Stimulated activated CD8-positive, alpha-beta memory T cell treated with anti-CD3 and anti-CD28 coated beads, Interleukin-2, amount 100 ng/mL, for 48 hours (primary cell): ENCODE measurements at regions not wholly inside any gene's neighbourhood (a gene's known extent, or its start where the extent isn't known, plus 50 kb on each side); places are given as distances from the start of the nearest gene placed in this dataset.

Experiments
- DNase-seq, 2 donors: peaks; one replicate each; pipeline ENCODE4 v3.0.0-alpha.2; 2020; ENCODE audit warnings: low read depth in 2 of 2

DNA sequence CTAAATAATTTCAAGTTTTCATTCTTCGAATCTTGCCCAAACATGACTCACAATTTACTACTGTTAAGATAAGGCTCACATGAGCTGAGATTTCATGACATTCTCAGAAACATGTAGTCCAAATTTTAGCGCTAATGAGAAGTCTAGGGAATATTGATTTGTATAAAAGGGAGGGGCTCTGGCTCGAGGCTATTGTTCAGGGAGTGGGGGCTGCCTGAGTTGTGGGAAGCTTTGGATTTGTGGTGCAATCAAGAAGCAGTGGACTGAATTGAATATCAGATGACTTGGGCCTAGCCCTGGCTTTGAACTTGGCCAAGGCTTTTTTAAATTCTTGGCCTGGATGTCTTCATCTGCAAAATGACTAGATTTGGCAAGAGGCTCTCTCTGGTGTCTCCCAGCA is 674.9 kb upstream of the FANCL start:
- DNase-seq: no peak

DNA sequence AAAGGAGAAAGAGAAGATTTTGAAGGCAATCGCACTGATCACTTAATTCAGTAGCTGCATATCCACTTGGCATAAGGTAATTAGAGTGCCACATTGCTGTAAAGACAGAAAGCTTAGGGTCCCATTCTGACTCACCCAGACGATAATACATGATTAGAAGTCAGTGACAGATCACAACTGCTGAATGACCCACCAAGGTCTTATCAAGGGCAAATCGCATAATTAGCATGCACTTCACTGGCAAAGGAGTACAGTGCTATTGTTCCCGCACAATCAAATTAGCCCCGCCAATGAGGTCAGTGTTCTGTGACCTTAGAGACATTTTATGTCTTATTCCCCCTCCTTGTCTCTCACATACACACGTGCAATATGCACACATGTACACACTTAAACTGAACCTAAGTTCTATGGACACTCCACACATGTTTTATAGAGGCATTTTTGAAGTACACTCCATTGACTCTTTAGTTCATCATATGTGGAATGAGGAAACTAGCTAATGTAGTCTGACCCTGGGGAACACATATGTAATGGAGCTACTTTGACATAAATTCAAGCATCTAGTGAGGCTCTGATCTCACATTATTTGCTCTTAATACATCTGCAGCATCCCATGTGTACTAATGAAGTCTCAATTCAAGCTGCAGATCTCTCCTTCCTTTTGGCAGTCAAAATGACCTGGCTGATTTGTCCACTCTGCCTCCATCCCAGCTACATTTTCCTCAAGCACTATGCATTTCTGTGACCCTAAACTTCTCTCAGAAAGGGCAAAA is 673.8 kb upstream of the FANCL start:
- no peak for DNase-seq

DNA sequence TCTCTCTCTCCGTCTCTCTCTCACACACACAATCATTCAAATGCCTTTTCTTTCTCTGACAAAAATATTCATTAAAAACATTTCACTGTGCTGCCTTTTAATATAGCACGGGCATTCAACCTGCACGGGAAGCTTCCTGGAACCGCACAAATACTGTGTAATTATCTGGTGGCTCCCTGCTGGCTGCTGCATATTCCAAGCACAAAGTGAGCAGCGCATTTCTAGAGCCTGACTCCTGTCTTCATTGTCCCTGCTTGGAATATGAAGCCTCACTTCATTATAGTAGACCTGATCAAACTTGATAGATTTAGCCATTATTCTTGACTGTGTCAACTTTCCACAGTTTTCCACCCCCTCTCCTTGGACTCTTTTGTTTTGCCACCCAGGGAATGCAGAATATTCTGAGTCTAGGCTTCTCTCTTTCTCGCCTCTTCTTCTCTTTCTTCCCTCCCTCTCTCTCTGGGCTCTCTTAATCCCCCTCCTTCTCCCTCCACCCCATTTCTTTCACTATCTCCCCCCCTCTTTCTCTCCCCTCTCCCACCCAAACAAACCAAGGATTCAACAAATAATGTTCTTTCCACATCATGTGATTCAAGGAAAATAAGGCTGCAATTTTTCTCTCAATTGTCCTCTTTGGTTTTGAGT is 672.1 kb upstream of the FANCL start:
- DNase-seq: no peak

DNA sequence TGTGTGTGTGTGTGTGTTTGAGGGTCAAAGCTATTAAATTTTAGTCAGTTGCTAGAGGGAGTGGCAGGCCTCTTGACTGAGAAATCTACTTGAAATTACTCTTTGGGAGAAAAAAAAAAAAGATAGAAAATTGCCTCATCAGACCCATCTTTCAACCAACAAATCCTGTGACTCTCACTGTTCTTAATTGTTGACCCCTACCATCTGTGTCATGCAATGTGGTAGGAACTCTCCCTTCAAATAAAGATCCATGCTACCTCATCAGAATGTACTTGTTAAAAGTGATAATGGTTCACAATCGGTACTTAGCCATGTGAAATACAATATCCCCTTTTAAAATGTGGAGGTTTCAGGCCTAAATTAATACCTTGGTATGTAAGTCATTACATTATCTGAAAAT is 670.8 kb upstream of the FANCL start:
- no peak for DNase-seq

DNA sequence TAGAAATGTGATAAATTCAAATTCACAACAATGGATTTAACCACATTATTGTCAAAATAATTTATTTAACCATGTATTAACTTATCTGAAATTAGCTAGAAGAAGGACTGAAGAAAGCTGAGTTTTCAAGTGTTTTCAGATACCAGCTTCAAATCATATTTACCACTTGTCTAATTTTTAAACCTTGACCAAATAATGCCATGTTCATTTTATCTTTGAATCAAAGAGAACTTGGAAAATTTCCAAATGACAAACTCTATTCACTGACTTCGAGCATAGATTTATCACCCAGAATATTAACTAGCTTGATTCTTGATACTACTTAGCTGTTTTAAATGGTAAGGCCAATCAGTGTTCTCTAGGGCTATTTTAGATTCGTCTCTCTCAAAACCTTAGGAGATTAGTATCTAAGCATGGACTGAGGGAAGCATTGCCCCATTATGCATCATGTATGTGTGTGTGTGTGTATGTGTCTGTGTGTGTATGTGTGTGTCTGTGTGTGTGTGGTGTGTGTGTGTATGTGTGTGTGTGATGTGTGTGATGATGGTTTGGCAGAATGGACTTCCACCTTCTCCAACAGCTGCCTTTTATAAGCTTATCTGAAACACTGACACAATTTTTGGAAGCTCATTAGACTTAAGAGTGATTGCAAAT is 667.5 kb upstream of the FANCL start:
- no peak for DNase-seq

DNA sequence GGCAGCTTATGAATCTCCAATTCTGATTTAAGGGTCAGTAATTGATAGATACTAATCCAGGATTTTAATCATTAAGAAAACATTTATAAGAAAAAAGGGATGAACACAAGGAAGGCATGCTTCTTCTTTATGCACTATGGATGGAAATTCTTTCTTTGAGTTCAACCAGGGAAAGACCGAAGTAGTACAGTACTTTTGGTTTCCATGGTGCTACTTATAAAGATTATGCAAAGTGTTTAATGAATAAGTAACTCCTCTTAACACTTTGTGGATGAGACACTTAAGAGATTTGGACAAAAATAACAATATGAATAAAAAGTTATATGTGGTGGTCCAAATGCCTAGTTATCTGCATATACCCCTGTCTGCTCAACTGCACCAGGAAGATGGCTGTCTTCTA is 666.5 kb upstream of the FANCL start:
- DNase-seq: no peak

DNA sequence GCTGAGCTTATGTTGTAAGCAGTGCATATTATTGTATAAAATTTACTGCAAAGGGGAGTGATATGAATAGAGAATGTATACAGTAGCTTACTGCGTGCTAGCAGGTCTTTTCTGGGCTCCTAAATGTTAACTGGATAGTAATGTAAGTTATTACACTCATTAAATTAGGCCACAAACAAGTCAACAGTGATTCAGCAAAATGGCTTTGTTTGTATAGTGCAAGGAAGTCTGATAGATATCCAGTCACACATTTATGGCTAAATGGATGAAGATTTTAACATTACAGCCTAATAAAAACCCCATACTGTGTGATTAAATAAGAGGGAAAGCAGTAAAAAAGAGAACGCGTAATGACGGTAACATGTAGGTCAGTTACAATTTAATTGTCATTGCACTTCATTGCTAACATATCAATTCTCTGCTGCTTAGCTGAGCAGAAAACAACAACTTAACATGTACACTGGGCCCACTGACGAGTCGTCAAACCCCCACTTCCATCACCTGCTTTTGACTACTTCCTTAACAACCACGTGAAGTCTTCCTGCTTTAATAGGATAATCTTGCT is 665.0 kb upstream of the FANCL start:
- DNase-seq: no peak

DNA sequence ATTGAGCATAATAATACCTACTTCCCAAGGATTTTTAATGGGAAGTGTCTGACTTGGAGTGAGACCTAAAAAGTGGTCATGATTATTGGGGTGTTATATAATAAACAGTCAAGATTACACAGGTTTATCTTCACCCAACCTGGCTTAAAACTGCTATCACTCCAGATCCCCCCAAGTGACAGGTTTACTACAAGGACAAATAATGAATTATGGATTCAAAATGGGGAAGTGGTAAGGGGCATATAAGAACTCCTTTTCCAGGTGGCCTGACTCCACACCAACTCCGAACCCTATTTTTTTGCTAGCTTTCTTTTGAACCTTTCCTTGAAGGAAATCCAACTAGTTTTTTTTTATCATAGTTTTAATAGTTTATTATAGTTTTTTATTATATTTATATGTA is 663.0 kb upstream of the FANCL start:
- DNase-seq: no peak

DNA sequence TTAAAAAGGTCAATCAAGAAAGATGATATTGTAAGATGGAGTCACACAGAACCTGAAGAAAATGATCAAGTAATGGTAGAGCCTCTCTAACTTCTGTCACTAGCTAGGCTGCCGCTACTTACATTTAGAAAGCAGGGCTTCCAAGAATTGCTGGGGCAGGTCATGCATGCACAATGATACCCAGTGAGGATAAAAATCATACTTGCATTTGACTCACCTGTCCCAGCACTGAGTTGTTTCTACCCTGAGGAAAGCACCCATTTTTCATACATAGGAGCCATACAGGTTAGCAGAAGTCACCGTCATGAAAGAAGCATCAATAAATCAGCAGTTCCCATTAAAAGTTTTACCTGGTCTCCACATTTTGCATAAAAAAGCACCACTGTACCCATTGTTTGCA is 662.3 kb upstream of the FANCL start:
- DNase-seq: no peak

DNA sequence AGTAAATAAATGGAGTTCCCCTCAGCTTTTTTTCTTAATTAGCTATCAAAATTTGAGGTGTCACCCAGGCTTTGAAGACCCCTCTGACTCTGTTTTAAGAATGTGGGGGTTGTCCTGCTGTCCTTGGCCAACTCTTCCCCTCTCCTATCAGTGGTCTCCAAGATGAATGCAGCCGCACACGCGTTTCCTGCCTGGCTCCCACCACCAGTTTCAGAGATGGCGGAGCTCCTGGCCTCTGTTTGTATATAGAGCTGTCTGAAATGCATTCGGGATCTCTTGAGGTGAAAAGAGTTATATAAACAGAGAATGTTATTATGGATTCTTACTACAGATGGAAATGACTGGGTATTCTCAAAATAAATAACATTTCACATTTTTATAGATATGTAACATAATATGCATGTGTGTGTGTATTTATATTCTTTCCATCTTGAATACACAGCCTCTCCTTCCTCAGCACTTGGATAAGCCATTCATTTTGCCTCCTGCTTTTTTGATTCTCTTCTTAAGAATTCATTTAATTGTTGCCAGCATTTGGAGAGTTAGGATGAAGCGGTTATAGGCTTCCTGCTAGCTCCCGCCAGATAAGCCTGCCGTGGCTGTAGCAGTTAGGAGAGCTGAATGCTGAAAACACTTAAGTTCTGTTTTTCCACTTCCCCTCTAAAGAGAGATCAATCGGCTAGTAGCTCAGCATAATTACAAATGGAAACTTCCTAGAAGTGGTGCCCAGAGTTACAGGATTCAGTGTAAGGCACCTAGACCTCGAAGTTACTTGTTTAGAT is 659.3 kb upstream of the FANCL start:
- DNase-seq: no peak

DNA sequence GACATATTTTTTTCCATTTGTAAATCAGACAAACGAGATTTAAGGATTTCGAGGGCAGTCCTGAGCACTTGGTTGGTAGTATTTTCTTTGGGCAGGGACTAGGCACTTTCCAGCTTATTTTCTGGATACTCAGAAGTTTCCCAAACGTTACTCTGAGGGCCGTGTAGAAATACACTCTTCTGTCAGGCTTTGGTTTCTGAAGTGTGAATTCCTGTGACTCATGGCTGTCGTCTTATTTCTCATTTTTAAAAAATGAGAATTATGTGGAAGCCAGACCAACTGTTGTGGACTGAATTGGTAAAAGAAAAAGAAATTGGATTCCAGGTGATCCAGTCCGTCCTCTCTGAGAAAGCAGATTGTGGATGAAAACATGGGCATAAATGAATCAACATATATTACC is 658.6 kb upstream of the FANCL start:
- DNase-seq: no peak

DNA sequence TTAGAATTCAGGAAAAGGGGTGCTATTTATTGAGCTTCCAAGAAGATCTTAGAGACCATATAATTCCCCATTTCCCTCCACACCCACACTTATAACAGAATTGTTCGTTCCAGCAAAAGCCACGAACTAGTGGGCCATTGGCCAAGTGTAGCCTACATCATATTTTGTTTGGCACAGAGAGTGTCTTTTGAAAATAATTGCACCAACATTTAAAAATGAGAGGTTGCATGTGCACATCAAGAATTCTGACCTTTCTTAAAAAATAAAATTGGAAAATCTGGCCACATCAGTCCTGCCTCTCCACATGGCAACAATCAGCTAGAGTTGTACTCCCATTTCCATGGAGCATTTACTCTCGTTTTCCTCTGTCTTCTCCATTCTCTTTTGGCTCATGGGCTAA is 655.5 kb upstream of the FANCL start:
- DNase-seq: no peak

DNA sequence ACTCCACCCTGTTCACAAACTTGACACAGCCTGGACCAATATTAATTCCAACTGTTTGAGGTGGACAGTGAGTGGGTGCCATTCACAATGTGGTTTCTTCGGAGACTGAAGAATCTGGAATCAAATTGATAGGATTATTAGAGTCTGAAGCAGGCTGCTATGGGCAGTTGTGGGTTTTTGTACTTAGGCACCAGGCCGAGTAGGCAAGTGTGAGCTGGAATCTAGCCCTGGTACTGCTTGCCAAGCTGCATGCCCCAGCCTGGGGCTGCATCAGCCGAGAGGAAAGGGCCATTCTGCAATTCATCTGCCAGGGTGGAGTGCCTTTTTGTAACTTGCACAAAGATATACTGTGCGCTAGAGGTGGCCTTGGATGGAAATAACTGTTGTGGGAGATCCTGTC is 654.7 kb upstream of the FANCL start:
- no peak for DNase-seq

DNA sequence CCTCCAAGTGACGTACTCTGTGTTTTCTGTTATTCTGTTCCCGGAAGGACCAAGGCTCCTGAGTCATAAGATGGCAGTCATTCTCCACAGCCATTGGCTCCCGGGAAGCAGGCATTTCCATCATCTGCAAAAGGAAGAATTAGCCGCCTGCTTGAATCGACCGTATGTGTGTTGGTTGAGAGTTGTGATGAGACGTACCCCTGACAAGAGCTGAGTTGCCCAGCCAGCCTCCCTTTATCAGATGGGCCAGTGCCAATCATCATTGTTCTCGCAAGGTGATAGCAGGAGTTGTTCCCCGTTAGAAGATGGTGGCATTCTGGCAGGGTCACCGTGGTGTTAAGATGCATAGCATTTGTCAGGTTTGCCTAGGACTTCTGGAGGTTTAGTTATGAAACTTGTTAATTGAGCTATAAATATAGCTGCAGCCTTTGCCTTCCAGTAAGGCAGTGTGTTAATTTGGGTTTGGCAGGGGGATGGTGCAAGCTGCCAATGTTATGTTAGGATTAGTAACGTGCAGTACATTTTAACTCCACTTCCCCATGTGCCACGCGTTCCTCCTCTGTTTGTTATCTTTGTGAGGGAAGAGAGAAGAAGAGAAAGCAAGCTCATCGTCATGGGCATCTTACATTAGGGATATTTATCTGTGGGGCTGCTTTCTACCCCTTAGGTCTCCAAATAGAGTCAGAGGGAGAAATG is 652.7 kb upstream of the FANCL start:
- no peak for DNase-seq

DNA sequence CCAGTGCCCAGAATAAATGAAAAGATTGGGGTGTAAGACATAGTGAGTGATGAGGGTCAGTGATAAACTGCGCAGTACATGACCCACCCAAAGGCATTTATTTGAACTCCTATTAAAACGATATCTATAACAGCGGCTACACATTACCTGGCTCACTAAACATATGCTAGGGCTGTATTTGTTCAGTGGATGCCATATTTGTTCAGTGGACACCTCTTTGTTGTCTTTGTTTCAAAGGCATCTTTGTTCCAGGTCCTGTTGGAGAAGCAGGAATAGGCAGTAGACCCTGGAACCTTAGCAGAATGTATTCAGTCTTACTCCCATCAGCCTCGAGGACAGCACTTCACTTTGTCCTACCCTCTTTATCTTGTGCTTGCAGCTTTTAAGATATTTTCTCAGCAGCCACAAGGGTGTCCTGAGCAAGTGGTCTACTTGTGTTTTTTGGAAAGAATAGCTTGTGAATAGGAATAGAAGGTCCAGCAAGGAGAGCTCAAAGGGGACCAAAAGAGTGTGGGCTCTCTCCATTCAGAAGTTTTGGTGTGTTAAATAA is 650.8 kb upstream of the FANCL start:
- DNase-seq: no peak

DNA sequence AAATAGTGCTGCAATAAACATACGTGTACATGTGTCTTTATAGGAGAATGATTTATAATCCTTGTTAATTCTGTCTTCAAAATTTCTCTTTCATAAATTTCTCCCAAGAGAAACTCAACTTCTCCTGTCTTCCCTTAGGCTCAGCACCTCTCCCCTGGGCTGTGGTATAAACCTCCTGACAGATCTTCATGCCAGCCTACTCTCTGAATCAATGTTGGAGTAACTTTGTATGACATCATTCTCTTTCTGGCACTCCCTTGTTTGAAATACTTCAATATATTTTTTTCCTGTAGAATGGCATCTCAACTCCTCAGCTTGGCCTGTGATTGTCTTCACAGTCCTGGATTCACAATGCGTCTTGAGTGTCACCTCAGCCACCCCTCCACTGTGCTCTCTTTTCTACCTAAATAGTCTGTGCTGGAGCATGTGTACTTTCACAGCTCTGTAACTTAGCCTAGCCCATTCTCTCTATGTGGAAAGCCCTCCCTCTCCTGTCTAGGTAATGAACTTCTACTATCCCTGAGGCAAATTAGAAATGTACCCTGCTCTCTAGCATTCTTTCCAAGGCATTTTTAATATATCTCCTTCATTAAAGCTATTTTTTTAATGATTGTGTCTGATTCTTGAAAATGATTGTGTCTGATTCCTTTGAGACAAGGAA is 649.9 kb upstream of the FANCL start:
- no peak for DNase-seq

DNA sequence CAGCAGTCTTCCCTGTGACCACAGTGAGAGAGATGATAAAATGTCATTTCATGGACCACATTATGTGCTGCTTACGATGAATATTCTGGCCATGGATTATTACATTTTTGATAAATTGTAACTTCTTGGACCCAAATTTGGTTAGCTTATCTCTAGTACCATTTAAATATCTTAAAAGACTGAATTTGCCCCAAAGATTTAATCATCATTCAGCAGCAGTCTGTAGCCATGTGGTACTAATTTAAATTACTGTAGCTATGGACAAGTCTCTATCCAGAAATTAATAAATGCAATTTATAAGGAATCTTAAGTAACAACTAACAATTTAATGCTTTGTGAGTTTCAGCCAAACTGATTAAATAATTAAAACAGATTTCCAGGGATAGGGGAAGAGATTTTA is 644.9 kb upstream of the FANCL start:
- DNase-seq: no peak

DNA sequence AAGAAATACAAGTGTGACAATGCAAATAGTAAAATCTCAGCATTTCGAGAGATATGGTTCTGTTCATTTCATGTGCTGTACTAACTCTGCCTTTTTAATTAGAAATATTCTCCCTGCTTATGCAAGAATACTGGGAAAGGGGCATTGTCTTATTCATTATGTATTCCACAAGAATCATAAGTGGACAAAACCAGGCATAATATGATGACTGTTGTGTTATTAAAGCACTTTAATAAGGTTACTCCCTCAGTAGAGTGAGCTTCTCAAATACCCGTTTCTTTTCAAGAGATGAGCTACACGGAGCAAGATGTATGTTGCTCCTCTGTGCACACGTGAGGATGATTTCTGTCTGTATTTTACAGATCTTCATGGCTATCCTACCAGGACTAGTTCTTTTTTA is 638.7 kb upstream of the FANCL start:
- DNase-seq: no peak

DNA sequence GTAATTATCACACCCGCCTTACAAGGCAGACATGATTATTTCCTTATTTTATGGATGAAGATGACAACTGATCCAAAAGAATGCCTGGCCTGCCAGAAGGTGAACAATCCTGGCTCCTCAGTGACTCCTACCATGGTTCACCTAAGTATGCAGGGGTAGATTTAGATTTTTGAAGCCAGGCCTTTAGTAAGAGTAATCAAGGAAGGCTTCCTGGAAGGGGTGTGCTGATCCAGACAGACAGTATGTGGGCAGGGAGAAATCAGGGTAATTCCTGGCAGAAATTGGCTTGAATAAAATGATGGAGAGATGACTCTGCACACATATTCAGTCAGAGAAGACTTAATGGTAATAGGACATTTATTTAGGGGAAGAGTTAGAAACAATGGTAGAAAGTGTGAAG is 637.7 kb upstream of the FANCL start:
- no peak for DNase-seq

DNA sequence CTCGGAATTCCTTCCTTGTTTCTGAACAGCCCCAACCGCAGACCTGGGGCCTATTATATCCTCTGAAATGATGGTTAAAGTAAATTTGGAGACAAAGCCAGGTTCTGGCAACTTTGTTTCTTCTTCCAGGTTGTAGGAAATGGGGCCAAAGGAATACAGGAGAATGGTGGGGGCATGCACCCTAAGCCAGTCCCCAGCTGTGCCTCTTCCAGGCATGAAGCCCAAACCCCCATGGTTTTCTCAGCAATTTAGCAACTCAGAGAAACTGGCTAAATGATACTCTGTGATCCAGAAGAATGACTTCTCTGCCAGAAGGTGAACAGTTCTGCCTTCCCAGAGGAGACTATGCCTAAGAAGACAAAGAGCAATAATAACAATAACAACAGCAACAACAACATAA is 635.0 kb upstream of the FANCL start:
- no peak for DNase-seq

DNA sequence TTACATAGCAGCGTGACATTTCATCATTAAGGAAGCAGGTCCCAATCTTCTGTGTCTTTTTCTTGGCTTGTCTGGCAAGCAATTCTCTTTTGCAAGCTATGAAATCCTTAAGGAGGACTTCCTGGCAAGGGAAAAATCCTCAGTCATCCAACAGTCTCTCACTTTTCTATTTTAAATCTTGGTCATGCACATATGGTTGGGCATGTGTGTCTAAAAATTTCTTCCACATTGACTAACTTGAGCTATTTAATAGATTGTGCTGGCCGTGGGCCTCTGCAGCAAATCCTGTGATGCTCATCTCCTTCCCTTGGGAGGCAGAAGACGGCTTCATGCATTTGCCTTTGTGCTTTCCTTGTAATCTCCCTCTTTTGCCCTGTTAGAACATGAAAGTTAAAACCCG is 634.3 kb upstream of the FANCL start:
- DNase-seq: no peak
